Keratinocyte (primary cell): ENCODE measurements at regions not wholly inside any gene's neighbourhood (a gene's known extent, or its start where the extent isn't known, plus 50 kb on each side); places are given as distances from the start of the nearest gene placed in this dataset.

Source experiments
- DNase-seq: peaks from one replicate; pipeline ENCODE4 v3.0.0-alpha.2; 2011; ENCODE audit warnings: low read depth, missing footprints, low spot score
- FAIRE-seq: peaks from 2 replicates; lab custom pipeline; 2011; peaks lifted over from hg19 to GRCh38; lab: Jason Lieb, UNC
- H2AFZ ChIP-seq: 2 replicates; pipeline ENCODE4 v1.6.0; 2012; ENCODE audit warnings: low read length, control low read depth, inconsistent platforms; ENCODE audit not compliant: control insufficient read depth
- H3K27ac ChIP-seq: 2 replicates; pipeline ENCODE4 v1.5.1; 2011; ENCODE audit warnings: low read length; ENCODE audit not compliant: control insufficient read depth, insufficient read depth
- H3K27me3 ChIP-seq: 3 replicates; pipeline ENCODE4 v1.6.0; 2011; ENCODE audit warnings: low read length; ENCODE audit not compliant: control insufficient read depth, insufficient read depth; ENCODE audit errors: extremely low read depth
- H3K36me3 ChIP-seq, 2 experiments: 2 replicates in 1 of 2; 3 replicates in 1 of 2; pipeline ENCODE4 v1.5.1; 2011; ENCODE audit warnings: low read length in 2 of 2, mild to moderate bottlenecking in 1 of 2; ENCODE audit not compliant: control insufficient read depth in 2 of 2, insufficient read depth in 2 of 2; ENCODE audit errors: extremely low read depth in 1 of 2
- H3K4me1 ChIP-seq: 3 replicates; pipeline ENCODE4 v1.5.1; 2011; ENCODE audit warnings: low read length; ENCODE audit not compliant: control insufficient read depth, insufficient read depth; ENCODE audit errors: extremely low read depth
- H3K4me2 ChIP-seq: 3 replicates; pipeline ENCODE4 v1.6.0; 2011; ENCODE audit warnings: low read depth, low read length; ENCODE audit not compliant: control insufficient read depth, insufficient read depth; ENCODE audit errors: extremely low read depth
- H3K4me3 ChIP-seq, 3 experiments: fragments of 200-600 bp in 1 of 3; sonication (generic) in 1 of 3; 2 replicates in 2 of 3; 3 replicates in 1 of 3; pipeline ENCODE4 v1.5.1; 2011 to 2016; ENCODE audit warnings: low read length in 3 of 3, mild to moderate bottlenecking in 3 of 3, control low read depth in 2 of 3, inconsistent platforms in 1 of 3, low read depth in 1 of 3, mixed read lengths in 1 of 3, mixed run types in 1 of 3, moderate library complexity in 1 of 3; ENCODE audit not compliant: control insufficient read depth in 2 of 3, insufficient read depth in 2 of 3; ENCODE audit errors: extremely low read depth in 1 of 3
- H3K79me2 ChIP-seq: 2 replicates; pipeline ENCODE4 v1.6.0; 2012; ENCODE audit warnings: low read length; ENCODE audit not compliant: control insufficient read depth, insufficient read depth
- H3K9ac ChIP-seq: 3 replicates; pipeline ENCODE4 v1.6.0; 2011; ENCODE audit warnings: low read length; ENCODE audit not compliant: control insufficient read depth, insufficient read depth; ENCODE audit errors: extremely low read depth
- H3K9me1 ChIP-seq: 3 replicates; pipeline ENCODE4 v1.6.0; 2011; ENCODE audit warnings: low read length; ENCODE audit not compliant: control insufficient read depth, insufficient read depth; ENCODE audit errors: extremely low read depth
- H3K9me3 ChIP-seq: 2 replicates; pipeline ENCODE4 v1.5.1; 2012; ENCODE audit warnings: low read depth, low read length; ENCODE audit not compliant: control insufficient read depth
- H4K20me1 ChIP-seq: 3 replicates; pipeline ENCODE4 v1.6.0; 2011; ENCODE audit warnings: low read length; ENCODE audit not compliant: control insufficient read depth, insufficient read depth; ENCODE audit errors: extremely low read depth
- EZH2 ChIP-seq: IDR thresholded peaks from one replicate; pipeline ENCODE4 v1.6.1; 2012; ENCODE audit warnings: inconsistent platforms, mild to moderate bottlenecking, low read length, moderate library complexity
- dilution Hi-C: fragments of 300-500 bp; cut with MboI; formaldehyde crosslinking; loops from one replicate; pipeline ENCODE4 v1.7.0; 2020; ENCODE audit warnings: low sequenced_read_pairs; ENCODE audit not compliant: extremely low pct_ligation_motif_present
- TF ChIP-seq, protein P1 (sequence below), 3 experiments: IDR thresholded peaks in 1 of 3; conservative IDR thresholded peaks in 1 of 3; optimal IDR thresholded peaks in 1 of 3; 2 replicates in 2 of 3; 3 replicates in 1 of 3; pipeline versions ENCODE3 to v1.5.1; 2011; ENCODE audit warnings: low read length in 3 of 3, mild to moderate bottlenecking in 3 of 3, moderate library complexity in 2 of 3, control low read depth in 1 of 3, inconsistent platforms in 1 of 3; ENCODE audit not compliant: insufficient read depth in 2 of 3; ENCODE audit errors: extremely low read depth in 1 of 3

DNA sequence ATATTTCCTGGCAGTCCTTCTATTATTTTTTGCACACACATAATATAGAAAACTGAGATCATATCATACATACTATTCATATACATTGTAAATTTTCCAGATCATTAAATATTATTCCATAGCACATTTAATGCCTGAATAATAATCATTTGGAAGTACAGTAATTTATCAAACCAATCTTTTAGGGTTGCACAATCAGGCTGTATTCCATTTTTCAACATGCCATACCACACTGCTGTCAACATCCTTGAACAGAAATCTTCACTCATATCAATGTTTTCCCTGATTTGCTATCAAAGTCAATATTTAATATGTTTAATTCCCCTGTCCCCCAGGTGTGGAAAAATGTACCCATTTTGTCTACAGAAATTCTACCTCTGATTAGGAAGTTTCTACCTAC lies 122.7 kb upstream of the ADGRF1 start:
- Histone ChIP-seq H3K79me2 (no peaks in the 10 kb centered on the region), H3K4me2 (no peak overlapping the region), H3K9me1 (no peaks in the 10 kb centered on the region), H3K4me1 (peaks cover 64% of the 10 kb centered on the region), H3K9ac (no peak overlapping the region), H3K36me3 (no peaks in the 10 kb centered on the region), H3K4me3 (no peak overlapping the region), H3K27me3 (no peaks in the 10 kb centered on the region), H3K9me3 (no peaks in the 10 kb centered on the region), H4K20me1 (no peaks in the 10 kb centered on the region), H2AFZ (no peak overlapping the region), H3K27ac (no peak overlapping the region)
- no peak for TF ChIP-seq EZH2
- TF ChIP-seq, protein P1, sequence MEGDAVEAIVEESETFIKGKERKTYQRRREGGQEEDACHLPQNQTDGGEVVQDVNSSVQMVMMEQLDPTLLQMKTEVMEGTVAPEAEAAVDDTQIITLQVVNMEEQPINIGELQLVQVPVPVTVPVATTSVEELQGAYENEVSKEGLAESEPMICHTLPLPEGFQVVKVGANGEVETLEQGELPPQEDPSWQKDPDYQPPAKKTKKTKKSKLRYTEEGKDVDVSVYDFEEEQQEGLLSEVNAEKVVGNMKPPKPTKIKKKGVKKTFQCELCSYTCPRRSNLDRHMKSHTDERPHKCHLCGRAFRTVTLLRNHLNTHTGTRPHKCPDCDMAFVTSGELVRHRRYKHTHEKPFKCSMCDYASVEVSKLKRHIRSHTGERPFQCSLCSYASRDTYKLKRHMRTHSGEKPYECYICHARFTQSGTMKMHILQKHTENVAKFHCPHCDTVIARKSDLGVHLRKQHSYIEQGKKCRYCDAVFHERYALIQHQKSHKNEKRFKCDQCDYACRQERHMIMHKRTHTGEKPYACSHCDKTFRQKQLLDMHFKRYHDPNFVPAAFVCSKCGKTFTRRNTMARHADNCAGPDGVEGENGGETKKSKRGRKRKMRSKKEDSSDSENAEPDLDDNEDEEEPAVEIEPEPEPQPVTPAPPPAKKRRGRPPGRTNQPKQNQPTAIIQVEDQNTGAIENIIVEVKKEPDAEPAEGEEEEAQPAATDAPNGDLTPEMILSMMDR (optimal IDR thresholded peaks at IDR 0.05 in 1 of 3, IDR thresholded peaks at IDR 0.05 in 1 of 3, conservative IDR thresholded peaks at IDR 0.05 in 1 of 3; ENCODE audit: extremely low read depth in 1 of 3, insufficient read depth in 2 of 3, low read length in 3 of 3) = no peak
- DNase-seq = no peak
- FAIRE-seq = no peak
- dilution Hi-C loops = no loop called here

DNA sequence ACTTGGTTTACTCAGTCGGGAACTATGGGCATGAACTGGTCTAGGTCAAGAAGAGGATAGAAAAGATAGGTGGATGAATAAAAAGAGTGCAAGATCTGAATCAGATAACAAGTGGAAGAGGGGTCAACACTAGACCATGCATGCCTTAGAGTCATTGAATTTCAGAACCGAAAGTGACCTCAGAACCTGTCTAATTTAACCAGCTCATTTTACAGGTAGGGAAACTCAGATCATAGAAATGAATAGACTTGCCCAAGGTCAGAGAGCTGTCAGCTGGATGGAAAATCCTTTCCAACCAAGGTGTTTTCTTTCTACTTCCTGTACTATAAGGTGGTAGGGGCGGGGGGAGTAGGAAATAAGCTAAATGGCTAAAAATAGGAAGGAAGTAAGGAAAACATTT lies 121.4 kb upstream of the ADGRF1 start:
- no peak for DNase-seq
- H3K9me1 ChIP-seq = no peaks in the 10 kb centered on the region
- TF ChIP-seq, protein P1 (optimal IDR thresholded peaks at IDR 0.05 in 1 of 3, IDR thresholded peaks at IDR 0.05 in 1 of 3, conservative IDR thresholded peaks at IDR 0.05 in 1 of 3; ENCODE audit: extremely low read depth in 1 of 3, insufficient read depth in 2 of 3, low read length in 3 of 3) = no peak
- no peak for TF ChIP-seq EZH2
- H3K9me3 ChIP-seq = no peaks in the 10 kb centered on the region
- no peak overlapping the region for H3K4me2 ChIP-seq
- H4K20me1 ChIP-seq = no peaks in the 10 kb centered on the region
- H3K27ac ChIP-seq = no peak overlapping the region
- peak; percentile 65 for FAIRE-seq
- H3K27me3 ChIP-seq = no peaks in the 10 kb centered on the region
- H3K79me2 ChIP-seq = no peaks in the 10 kb centered on the region
- dilution Hi-C loops = no loop called here
- H2AFZ ChIP-seq = no peak overlapping the region
- H3K36me3 ChIP-seq = no peaks in the 10 kb centered on the region
- H3K4me3 ChIP-seq = no peak overlapping the region
- H3K9ac ChIP-seq = no peak overlapping the region
- peaks cover 50% of the 10 kb centered on the region for H3K4me1 ChIP-seq
